GM21737 (cell line): ENCODE measurements at regions not wholly inside any gene's neighbourhood (a gene's known extent, or its start where the extent isn't known, plus 50 kb on each side); places are given as distances from the start of the nearest gene placed in this dataset.

ENCODE experiments used
- ATAC-seq: cut with Tn5 transposase; IDR thresholded peaks from one replicate; pipeline ENCODE4 v1.9.1; 2021; ENCODE audit warnings: mild to moderate bottlenecking, moderate library complexity; ENCODE audit not compliant: unreplicated experiment

DNA sequence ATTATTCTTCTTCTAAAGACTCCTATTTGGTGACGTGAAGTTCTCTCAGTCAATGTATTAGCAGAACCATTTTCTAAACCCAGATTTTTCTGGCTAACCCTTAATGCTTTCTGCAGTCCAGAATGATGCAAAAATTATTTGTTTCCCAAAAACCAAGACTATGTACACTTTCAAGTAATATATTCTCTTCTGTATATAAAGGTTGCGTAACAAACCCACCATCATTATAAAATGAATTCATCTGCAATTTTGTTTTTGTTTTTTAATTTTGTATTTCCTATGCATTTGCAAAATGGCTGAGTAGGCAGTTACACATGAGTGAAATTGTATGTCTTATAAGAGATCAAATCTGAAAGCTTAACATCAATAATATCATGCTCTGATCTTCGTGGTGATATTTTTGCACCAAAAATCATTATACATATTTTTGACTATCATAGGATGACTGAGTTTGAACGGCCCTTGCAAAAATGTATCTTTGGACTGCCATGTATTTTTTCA, 593.6 kb downstream of the ZIC1 start:
- no peak for ATAC-seq

GRCh38 chr3:148004331-148004730, 595.2 kb downstream of the ZIC1 start:
- ATAC-seq, result no peak

GRCh38 chr3:148005456-148005855, 596.3 kb downstream of the ZIC1 start:
- ATAC-seq, result no peak

DNA sequence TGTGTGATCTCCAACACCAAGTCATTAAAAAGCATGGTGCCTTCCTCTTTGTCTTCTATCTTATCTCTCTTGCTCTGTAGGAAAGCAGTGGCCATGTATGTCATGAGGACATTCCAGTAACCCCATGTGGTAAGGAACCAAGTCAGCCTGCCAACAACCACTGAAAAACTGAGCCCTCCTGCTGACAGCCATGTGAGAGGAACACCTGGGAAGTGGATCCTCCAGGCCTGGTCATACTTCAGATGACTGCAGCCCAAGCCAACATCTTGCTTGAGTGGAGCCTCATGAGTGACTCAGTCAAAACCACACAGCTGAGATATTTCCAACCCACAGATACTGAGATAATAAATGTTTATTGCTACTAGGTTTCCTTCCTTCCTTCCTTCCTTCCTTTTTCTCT, 597.3 kb downstream of the ZIC1 start:
- ATAC-seq, result no peak

GRCh38 chr3:148008591-148008990, 599.4 kb downstream of the ZIC1 start:
- no peak for ATAC-seq

- ATAC-seq, result no peak
These were observed 611.7 kb downstream of the ZIC1 start for GRCh38 chr3:148020861-148021260.

DNA sequence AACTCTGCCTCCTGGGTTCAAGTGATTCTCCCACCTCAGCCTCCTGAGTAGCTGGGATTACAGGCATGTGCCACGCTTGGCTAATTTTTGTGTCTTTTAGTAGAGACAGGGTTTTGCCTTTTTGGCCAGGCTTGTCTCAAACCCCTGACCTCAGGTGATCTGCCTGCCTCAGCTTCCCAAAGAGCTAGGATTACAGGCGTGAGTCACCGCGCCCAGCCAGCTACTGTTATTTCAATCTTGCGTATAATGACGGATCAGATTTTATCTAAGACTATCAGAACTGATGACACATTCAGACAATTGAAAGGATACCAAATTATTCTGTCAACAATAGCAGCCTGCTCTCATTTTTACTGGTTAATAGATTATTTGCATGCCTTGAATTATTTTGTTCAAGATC, 612.2 kb downstream of the ZIC1 start:
- no peak for ATAC-seq

DNA sequence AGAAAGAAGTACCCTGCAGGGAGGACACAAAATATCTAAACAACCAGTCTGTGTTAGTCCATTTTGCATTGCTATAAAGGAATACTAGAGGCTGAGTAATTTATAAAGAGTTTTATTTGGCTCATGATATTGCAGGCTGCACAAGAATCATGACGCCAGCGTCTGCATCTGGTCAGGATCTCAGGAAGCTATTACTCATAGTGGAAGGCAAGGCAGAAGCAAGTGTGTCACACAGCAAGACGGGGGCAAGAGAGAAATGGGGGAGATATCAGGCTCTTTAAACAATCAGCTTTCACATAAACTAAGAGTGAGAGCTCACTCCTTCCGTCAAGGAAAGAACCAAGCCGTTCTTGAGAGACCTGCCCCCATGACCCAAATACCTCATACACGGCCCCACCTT, 614.8 kb downstream of the ZIC1 start:
- ATAC-seq, result no peak

DNA sequence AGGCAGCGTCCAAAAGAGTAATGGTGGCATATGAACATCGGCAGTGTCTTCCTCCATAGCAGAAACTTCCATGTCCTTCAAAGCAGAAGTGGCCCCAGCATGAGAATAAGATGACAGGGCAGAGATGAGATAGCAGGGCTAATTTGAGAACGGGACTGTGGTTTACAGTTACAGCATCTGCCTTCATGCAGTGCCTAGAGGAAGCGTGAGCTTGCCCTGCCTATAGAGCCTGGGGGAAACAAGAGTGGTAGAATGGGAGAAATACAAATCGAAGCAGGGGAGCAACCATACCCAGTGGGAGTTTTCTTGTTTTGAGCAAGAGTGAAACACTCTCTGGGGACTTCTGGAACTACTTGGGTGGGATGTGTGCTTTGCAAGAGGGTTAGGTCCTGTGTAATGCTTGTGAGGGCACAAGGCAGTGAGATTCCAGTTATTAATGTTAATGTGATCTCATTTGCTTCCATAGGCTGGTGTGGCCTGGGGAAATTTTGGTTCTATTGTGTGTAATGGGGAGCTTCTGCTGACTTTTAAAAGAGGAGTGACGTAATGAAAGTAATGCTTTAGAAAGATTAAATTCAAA, 616.9 kb downstream of the ZIC1 start:
- ATAC-seq, result no peak

GRCh38 chr3:148030975-148031374, 621.8 kb downstream of the ZIC1 start:
- no peak for ATAC-seq

- ATAC-seq, result no peak
These were observed 625.2 kb downstream of the ZIC1 start for GRCh38 chr3:148034353-148034752.

DNA sequence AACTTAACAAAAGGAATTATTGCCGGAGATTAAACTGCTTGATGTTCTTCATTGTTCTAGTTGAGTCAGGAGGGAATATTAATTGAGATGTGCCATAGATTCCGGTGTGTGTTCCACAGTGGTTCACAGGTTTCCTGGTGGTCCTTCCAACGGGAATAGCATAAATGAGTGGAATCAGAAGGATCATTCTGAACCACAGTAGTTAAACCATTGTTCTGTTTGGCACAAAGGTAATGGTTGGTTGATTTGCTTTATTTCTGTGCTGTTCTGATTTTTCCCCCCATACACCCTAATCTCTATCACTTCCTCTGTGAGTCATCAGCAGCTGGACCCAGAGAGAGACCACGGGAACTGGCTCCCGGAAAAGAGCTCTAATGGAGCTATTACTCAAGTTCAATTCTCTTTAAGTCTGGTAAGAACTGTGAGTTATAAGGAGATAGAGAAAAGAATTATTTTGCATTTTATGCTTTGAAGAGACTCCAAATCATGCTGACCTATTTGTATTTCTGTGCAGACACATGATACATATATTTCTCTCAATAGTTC, 627.2 kb downstream of the ZIC1 start:
- ATAC-seq, result no peak

DNA sequence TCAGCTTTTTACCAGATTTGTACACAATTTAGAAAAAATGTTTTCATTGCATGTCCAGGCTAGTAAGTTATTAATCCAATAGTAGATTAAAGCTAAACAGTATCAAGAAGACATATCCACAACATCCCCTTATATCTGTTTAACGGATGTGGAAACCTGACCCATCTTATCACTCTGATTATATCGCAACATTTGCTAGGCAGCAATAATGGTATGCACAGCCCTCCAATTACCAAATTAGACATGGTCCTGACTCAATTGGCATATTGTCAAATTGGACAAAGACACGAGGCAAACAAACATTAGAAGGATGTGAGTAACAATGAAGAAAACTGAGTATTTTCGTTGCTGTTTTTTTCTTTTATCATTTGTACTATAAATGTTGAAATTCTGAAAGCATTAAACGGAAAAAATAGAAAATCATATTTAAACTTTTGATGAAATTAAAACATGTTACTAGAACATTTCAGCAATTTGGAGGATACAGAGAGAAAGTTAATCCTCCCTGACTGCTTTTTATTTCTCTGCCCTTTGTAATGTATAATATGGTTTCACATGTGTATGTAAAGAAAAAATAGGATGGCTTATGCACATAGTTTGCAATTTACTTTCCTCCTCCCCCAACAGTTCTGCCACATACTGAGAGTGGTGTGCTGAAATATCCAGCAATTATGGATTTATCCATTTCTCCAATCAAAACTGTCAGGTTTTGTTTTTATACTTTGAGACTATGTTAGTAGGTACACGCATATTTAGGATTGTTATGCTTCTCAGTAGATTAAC, 633.7 kb downstream of the ZIC1 start:
- no peak for ATAC-seq

DNA sequence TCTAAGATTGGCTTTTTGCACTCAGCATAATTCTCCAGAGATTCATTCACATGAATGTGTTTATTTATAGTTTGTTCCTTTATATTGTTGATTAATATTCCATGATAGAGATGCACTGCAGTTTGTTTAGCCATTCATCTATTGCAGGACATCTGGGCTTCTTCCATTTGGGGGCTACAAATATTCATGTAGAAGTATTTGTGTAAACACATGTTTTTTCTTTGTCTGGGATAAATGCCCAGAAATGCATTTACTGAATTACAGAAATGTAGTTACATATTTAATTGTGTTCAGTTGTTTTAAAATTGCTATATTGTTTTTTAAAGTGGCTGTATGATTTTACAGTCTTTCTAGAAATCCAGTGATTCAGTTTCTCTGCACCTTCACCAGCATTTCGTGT, 635.0 kb downstream of the ZIC1 start:
- no peak for ATAC-seq

- ATAC-seq, result no peak
These were observed 642.7 kb upstream of the AGTR1 start for GRCh38 chr3:148054999-148055398.

DNA sequence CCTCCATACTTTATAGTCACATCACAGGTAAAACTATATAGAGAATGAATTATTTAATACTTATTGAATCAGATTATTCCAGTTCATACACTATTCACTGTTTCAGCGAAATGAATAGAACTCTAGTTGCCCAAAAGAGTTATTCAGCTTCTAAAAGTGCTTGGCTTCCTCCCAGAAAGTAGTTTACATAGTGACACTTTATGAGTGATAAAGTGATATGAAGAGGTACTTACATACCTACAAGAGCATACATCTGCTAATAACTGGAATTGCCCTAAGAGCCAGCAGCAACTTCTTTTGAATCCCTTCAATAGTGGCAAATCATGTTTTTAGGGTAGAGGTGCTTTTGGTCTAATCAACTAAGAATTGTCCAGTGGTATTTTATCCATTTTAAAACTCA, 635.1 kb upstream of the AGTR1 start:
- ATAC-seq, result no peak

GRCh38 chr3:148066802-148067201, 630.9 kb upstream of the AGTR1 start:
- ATAC-seq, result no peak

DNA sequence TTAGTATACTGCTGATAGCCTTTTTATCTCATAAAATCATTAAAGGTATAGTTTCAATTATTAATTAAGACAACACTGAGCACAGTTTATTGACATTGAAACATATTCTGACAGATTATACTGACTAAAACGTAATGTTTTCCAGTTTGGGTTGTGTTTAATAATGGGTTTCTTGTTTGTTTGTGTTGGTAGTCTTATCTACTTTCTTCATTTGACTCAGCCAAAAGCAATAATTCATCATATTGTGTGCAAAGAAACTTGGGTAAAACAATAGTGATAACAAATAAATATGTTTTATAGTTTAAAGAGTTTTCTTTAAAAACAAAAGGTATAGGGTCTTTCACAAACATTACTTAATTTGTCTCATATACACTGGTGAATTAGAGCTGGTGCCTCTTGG, 629.2 kb upstream of the AGTR1 start:
- no peak for ATAC-seq

GRCh38 chr3:148070041-148070440, 627.7 kb upstream of the AGTR1 start:
- no peak for ATAC-seq

DNA sequence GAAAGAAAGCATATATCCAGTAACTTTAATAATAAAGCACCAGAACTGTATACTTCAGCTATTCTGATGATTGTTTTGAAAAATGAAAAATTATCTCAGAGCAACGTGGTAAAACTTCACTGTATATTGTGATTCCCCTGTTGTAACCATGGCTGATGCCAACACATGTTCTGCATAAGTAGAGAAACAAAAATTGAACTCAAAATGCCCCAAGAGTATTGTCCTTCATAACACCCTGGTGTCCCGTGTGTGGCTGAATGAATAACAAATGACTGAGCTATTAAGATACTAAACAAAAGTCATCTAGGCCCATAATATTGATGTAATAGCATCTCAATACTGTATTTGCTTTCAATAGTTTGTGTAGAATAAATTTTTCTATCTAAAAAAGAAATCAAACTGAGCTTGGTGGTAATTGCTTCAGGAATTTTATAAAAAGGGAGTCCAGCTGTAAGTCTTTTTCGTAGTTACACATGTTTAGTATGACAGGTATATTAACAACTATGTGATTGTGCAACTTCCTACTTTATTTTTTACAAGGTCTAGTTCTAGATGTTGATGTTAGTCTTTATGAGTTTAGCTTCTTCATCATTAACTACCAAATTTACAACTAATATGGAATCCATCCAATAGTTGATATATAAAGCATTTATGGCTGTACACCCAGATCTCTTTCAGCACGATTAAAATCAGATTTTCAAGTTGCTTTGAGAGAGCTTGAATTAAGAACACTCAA, 623.8 kb upstream of the AGTR1 start:
- no peak for ATAC-seq

DNA sequence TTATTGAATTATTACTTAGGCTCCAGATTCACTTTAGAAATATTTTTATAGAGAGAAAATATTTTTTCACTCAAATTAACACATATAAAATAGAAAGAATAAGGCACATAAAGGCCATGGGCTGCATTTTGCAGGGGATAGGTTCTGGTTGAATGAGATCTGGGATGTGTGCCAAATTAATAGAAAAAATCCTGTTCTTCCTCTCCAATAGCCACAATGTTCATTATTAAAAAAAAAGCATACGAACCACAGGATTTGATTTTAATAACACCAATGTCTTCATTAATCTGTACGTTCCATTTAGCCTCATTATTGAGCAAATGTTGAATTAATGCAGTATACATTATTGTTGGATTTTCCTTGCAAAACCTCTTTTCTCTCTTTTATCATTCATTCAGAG, 622.8 kb upstream of the AGTR1 start:
- ATAC-seq, result no peak
